ENCODE measurements at regions not wholly inside any gene's neighbourhood (a gene's known extent, or its start where the extent isn't known, plus 50 kb on each side); places are given as distances from the start of the nearest gene placed in this dataset.
"Not testable (repeated sequence)": the region's sequence is repeated elsewhere in the genome, so short reads cannot be mapped to it uniquely, and the experiment has no call there.

- DNase-seq (ENCODE audit: low read depth in 2 of 2) = no peak
Measured at GRCh38 chr5:25568989-25569625, 924.3 kb upstream of the CDH10 start.

GRCh38 chr5:25568294-25568693 lies 923.5 kb upstream of the CDH10 start:
- DNase-seq (ENCODE audit: low read depth in 2 of 2) = no peak

- DNase-seq (ENCODE audit: low read depth in 2 of 2) = no peak
Measured at GRCh38 chr5:25567881-25568280, 923.1 kb upstream of the CDH10 start.

DNA sequence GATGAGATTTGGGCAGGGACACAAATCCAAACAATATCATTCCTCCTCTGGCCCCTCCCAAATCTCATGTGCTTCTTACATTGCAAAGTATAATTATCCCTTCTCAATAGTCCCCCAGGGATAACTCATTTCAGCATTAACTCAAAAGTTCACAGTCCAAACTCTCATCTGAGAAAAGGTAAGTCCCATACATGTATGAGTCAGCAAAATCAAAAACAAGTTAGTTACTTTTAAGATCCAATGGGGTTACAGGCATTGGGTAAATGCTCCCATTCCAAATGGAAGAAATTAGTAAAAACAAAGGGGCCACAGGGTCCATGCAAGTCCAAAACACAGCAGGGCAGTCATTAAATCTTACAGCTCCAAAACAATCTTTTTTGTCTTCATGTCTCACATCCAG lies 917.9 kb upstream of the CDH10 start:
- no peak for DNase-seq (ENCODE audit: low read depth in 2 of 2)

DNA sequence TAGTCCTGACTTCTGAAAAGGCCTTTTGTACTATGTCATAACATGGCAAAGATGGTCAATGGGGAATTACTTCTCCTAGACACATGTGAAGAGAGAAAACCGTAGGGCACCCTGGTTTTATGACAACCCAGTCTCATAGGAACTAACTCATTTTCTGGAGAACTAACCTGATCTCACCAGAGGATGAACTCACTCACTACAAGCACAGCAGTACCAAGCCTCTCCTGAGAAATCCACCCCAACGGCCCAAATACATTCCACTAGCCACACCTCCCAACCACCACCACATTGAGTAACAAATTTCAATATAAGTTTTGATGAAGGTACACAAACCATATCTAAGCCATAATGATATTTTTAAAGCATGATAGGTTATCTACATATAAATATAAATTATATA lies 909.3 kb upstream of the CDH10 start:
- no peak for DNase-seq (ENCODE audit: low read depth in 2 of 2)

- no peak for DNase-seq (ENCODE audit: low read depth in 2 of 2)
Measured at GRCh38 chr5:25552871-25553481, 908.2 kb upstream of the CDH10 start.

- no peak for DNase-seq (ENCODE audit: low read depth in 2 of 2)
Measured at GRCh38 chr5:25550793-25551192, 906.0 kb upstream of the CDH10 start.

GRCh38 chr5:25544652-25545249 lies 900.0 kb upstream of the CDH10 start:
- DNase-seq (ENCODE audit: low read depth in 2 of 2) = no peak

DNA sequence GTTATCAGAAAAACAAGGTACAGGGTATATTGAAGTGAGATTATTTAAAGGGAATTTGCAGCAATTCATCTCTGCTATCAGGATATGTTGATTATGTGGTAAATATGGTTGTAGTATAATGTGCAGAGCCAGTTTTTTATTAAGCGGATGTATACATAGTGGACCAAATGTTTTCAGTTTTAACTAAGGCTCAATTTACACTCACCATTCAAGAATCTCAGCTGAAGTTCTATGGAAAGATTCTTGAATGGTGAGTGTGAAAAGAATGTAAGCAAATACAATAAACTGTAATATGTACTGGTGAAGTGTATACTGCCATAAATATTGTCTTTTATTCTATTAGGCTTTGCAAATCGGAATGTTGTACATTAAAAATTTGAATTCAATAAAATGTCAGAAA lies 895.9 kb upstream of the CDH10 start:
- no peak for DNase-seq (ENCODE audit: low read depth in 2 of 2)

DNA sequence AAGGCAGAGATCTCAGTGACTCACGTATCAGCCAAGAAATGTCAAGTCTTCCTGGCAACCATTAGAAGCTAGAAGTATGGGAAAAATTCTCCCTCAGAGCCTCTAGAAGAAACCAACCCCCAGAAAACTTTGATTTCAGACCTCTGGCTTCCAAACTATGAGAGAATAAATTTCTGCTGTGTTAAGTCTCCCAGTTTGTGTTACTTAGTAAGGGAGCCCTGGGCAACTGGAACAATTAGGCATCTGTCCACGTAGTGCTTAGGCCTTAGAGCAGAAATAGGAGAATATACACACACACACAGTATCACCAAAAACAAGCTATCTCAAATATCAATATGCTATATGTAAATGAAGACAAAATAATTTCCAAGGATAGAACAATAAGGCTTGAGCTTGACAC lies 894.8 kb upstream of the CDH10 start:
- no peak for DNase-seq (ENCODE audit: low read depth in 2 of 2)

DNA sequence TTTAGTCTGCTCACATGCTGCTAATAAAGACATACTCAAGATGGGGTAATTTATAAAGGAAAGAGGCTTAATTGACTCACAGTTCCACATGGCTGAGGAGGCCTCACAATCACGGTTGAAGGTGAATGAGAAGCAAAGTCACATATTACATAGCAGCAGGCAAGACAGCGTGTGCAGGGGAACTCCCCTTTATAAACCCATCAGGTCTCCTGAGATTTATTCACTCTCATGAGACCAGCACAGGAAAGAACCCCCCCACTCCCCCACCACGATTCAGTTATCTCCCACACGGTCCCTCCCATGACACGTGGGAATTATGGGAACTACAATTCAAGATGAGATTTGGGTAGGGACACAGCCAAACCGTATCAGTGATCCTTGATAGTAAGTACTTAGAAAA lies 891.7 kb upstream of the CDH10 start:
- not testable (repeated sequence) for DNase-seq (ENCODE audit: low read depth in 2 of 2)

DNA sequence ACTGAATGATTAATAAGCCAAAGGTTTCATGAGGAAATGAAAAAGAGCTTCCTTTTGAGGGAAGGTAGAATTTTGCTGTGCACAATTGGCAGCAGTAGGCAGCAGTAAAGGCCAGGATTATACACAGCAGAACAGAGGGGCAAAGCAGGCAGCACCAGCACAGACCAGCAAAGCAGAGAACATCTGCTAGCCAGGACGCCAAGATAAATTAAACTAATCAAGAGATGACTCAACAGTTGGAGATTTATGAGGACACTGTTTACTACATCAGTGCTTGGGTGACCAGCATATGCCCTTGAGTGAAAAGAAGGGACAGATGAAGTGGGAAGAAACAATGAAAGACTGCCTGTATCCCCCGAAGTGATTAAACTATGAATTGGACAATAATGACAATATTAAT lies 871.4 kb upstream of the CDH10 start:
- no peak for DNase-seq (ENCODE audit: low read depth in 2 of 2)

- DNase-seq (ENCODE audit: low read depth in 2 of 2) = no peak
Measured at GRCh38 chr5:25515525-25515924, 870.7 kb upstream of the CDH10 start.

DNA sequence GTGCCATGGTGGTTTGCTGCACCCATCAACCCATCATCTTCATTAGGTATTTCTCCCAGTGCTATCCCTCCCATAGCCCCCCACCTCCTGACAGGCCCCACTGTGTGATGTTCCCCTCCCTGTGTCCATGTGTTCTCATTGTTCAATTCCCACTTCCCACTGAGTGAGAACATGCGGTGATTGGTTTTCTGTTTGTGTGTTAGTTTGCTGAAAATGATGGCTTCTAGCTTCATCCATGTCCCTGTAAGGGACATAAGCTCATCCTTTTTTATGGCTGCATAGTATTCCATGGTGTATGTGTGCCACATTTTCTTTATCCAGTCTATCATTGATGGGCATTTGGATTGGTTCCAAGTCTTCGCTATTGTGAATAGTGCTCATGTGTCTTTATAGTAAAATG lies 865.9 kb upstream of the CDH10 start:
- DNase-seq (ENCODE audit: low read depth in 2 of 2) = not testable (repeated sequence)

GRCh38 chr5:25508011-25508410 lies 863.2 kb upstream of the CDH10 start:
- DNase-seq (ENCODE audit: low read depth in 2 of 2) = not testable (repeated sequence)

- DNase-seq (ENCODE audit: low read depth in 2 of 2) = no peak
Measured at GRCh38 chr5:25500635-25501034, 855.9 kb upstream of the CDH10 start.

GRCh38 chr5:25489834-25490538 lies 845.2 kb upstream of the CDH10 start:
- peak in 1 of 2 experiments; percentile 2 for DNase-seq (ENCODE audit: low read depth in 2 of 2)

DNA sequence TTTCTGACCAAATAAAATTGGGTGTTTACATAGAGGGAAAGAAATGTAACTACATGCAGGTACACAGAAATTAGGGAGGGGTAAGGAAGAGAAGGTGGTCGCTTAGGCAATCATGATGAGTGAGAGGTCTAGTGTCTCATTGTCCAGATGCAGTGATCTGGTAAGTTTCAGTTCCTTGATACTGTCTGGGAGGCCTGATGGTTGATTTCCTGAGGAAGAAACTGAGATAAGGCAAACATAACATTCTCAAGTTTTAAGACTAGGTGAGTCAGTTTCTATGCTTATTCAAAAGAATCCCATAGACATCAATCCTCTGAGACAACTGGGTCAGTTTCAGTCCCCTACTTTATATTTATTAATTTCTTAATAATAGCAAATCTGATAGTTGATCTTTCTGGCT lies 843.3 kb upstream of the CDH10 start:
- no peak for DNase-seq (ENCODE audit: low read depth in 2 of 2)

- DNase-seq (ENCODE audit: low read depth in 2 of 2) = no peak
Measured at GRCh38 chr5:25484391-25484790, 839.6 kb upstream of the CDH10 start.

DNA sequence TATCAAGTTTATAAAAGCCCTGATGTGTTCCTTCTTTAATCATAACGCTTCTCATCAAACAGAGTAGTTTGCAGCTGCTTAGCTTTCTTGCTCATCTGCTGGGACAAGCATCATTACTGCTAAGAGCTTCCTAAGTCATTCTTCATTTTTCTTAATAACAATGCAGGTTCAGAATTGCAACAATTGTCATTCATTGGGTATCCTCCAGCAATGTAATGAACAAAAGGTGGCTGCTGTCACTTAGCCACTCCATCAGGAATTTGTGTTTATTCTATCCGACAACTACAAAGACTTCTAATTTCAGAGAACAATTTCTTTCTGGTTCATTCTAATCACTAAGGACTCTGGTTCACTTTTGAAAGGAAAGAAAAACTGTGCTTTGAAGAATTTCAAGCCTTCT lies 836.7 kb upstream of the CDH10 start:
- DNase-seq (ENCODE audit: low read depth in 2 of 2) = no peak

- DNase-seq (ENCODE audit: low read depth in 2 of 2) = no peak
Measured at GRCh38 chr5:25459082-25459481, 814.3 kb upstream of the CDH10 start.

DNA sequence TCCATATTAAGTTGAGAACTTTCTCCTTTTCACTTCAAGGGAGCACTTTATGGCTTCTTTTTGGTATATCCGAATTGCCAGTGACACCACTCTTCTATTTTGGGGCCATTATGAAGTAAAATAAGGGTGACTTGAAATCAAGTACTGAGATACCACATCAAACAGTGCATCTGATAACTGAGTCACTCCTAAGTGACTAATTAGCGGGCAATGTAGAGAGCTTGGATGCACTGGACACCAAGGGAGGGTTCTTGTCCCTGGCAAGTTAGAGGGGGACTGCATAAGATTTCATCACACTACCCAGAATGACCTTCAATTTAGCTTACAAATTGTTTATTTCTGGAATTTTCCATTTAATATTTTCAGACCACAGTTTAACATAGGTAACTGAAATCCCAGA lies 813.9 kb upstream of the CDH10 start:
- DNase-seq (ENCODE audit: low read depth in 2 of 2) = no peak

- no peak for DNase-seq (ENCODE audit: low read depth in 2 of 2)
Measured at GRCh38 chr5:25453500-25453899, 808.7 kb upstream of the CDH10 start.

Data from fibroblast of skin of left biceps (primary cell).